ENCODE measurements at regions not wholly inside any gene's neighbourhood (a gene's known extent, or its start where the extent isn't known, plus 50 kb on each side); places are given as distances from the start of the nearest gene placed in this dataset.

DNA sequence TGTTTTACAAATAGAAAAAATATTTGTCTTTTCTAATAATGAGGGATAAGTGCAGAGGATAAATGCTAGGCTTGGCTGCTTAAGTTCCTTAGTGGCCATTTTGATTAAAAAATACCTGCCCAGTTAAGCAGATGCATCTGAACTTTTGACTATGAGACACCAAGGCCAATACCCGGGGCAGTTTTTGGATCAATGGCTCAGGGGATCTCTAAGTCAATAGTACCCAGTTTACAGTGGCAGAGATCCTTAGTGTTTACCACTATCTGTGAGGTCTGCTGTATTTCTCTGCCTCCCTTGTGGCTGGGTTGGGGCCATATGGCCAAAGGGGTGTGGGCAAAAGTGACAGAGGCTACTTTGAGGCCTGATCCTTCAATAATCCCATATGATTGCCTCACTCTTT lies 184.5 kb upstream of the MAST4 start:
- Histone ChIP-seq H3K27me3 (no peaks in the 10 kb centered on the region), H3K36me3 (no peaks in the 10 kb centered on the region), H3K27ac (no peak overlapping the region), H3K4me1 (ENCODE audit: low read depth) (no peaks in the 10 kb centered on the region), H3K4me3 (no peak overlapping the region), H3K9me3 (ENCODE audit: low read depth) (no peaks in the 10 kb centered on the region)
- DNase-seq (ENCODE audit: low read depth in 1 of 2, low spot score in 1 of 2): no peak
- TF ChIP-seq, protein P1, sequence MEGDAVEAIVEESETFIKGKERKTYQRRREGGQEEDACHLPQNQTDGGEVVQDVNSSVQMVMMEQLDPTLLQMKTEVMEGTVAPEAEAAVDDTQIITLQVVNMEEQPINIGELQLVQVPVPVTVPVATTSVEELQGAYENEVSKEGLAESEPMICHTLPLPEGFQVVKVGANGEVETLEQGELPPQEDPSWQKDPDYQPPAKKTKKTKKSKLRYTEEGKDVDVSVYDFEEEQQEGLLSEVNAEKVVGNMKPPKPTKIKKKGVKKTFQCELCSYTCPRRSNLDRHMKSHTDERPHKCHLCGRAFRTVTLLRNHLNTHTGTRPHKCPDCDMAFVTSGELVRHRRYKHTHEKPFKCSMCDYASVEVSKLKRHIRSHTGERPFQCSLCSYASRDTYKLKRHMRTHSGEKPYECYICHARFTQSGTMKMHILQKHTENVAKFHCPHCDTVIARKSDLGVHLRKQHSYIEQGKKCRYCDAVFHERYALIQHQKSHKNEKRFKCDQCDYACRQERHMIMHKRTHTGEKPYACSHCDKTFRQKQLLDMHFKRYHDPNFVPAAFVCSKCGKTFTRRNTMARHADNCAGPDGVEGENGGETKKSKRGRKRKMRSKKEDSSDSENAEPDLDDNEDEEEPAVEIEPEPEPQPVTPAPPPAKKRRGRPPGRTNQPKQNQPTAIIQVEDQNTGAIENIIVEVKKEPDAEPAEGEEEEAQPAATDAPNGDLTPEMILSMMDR (IDR thresholded peaks at IDR 0.05; ENCODE audit: low read depth, low read length): no peak

DNA sequence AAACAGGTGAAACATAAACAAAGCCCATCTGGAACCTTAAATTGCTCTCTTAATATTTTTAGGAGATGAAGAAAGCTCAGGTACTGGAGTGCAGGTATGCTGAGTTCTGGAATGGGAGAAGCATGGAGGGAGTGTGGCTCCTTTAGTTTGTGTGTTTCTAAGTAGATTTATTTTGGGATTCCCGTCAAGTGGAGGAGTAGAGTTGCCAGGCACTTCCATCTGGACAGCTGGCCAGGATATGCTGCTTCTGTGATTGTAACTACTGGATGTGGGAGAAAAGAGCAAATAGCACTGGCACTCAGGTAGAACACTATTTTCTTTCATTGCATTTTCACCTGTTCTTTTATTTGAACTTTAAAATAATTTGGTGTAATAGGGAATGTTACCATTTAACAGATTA lies 182.3 kb upstream of the MAST4 start:
- DNase-seq (ENCODE audit: low read depth in 1 of 2, low spot score in 1 of 2): no peak
- H3K27ac ChIP-seq: no peak overlapping the region
- TF ChIP-seq, protein P1 (IDR thresholded peaks at IDR 0.05; ENCODE audit: low read depth, low read length): no peak

DNA sequence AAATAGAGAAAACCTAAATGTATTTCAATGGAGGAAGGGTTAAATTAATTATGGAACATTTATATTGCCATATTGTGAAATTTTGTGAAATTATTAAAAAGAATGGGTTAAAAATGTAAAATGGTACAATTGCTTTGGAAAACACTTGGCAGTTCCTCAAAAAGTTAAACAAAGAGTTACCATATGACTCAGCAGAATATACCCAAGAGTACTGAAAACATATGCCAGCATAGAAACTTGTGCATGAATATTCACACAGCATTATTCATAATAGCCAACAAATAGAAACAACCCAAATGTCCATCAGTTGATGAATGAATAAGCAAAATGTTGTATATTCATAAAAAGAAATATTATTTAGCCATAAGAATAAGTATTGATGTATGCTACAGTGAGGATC lies 181.0 kb upstream of the MAST4 start:
- Histone ChIP-seq H3K27me3 (no peaks in the 10 kb centered on the region), H3K27ac (no peak overlapping the region), H3K4me3 (no peak overlapping the region), H3K4me1 (ENCODE audit: low read depth) (no peaks in the 10 kb centered on the region), H3K9me3 (ENCODE audit: low read depth) (no peaks in the 10 kb centered on the region), H3K36me3 (no peaks in the 10 kb centered on the region)
- TF ChIP-seq, protein P1 (IDR thresholded peaks at IDR 0.05; ENCODE audit: low read depth, low read length): no peak
- peak in 1 of 2 donors; percentile 68 for DNase-seq (ENCODE audit: low read depth in 1 of 2, low spot score in 1 of 2)

More for the DNA sequence above, 182.3 kb upstream of the MAST4 start:
- Histone ChIP-seq H3K4me1 (ENCODE audit: low read depth) (no peaks in the 10 kb centered on the region), H3K9me3 (ENCODE audit: low read depth) (no peaks in the 10 kb centered on the region), H3K36me3 (no peaks in the 10 kb centered on the region), H3K27me3 (no peaks in the 10 kb centered on the region), H3K4me3 (no peak overlapping the region)

DNA sequence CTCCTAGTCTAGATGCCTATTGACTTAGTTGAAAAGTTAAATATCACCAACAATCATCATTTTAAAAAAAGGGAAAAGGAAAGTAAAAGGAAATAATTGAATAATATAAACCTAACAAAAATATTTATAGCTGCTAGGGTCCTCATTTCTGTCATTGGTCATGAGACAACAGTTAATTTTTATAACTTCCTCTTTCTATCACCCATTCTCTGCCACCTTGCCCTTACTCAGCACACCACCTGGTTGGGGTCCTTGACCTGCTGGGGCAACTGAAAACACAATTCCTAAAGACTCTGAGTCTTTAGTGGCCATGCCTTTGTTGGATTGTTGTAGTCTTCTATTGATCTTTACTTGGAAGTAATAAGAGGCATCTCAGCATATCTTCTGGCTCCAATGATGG lies 179.5 kb upstream of the MAST4 start:
- H3K27ac ChIP-seq: no peak overlapping the region
- no peaks in the 10 kb centered on the region for H3K36me3 ChIP-seq
- TF ChIP-seq, protein P1 (IDR thresholded peaks at IDR 0.05; ENCODE audit: low read depth, low read length): no peak
- H3K27me3 ChIP-seq: no peaks in the 10 kb centered on the region
- DNase-seq (ENCODE audit: low read depth in 1 of 2, low spot score in 1 of 2): no peak
- H3K4me3 ChIP-seq: no peak overlapping the region
- H3K9me3 ChIP-seq (ENCODE audit: low read depth): no peaks in the 10 kb centered on the region
- H3K4me1 ChIP-seq (ENCODE audit: low read depth): no peaks in the 10 kb centered on the region

DNA sequence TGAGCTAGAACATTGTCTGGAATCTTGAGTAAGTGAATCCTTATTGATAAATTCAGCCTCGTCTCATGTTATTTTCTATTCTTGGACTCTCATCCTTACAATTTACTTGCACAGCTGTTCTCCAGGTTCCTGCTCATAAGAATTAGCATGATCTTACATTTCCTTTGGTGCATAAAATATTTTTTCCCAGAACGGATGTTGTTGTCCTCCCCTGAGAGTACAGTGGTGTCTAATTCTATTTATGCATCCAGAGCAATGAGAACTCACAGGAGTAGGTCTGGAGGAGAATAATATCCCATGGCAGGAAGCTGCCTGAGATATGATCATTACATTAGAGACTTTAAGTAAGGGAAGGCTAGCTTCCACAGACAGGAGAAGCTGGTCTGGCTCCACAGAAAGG lies 178.4 kb upstream of the MAST4 start:
- DNase-seq (ENCODE audit: low read depth in 1 of 2, low spot score in 1 of 2): peak in 1 of 2 donors; percentile 25
- TF ChIP-seq, protein P1 (IDR thresholded peaks at IDR 0.05; ENCODE audit: low read depth, low read length): no peak
- Histone ChIP-seq H3K27me3 (no peaks in the 10 kb centered on the region), H3K36me3 (no peaks in the 10 kb centered on the region), H3K9me3 (ENCODE audit: low read depth) (no peaks in the 10 kb centered on the region), H3K4me3 (no peak overlapping the region), H3K4me1 (ENCODE audit: low read depth) (no peaks in the 10 kb centered on the region), H3K27ac (no peak overlapping the region)

DNA sequence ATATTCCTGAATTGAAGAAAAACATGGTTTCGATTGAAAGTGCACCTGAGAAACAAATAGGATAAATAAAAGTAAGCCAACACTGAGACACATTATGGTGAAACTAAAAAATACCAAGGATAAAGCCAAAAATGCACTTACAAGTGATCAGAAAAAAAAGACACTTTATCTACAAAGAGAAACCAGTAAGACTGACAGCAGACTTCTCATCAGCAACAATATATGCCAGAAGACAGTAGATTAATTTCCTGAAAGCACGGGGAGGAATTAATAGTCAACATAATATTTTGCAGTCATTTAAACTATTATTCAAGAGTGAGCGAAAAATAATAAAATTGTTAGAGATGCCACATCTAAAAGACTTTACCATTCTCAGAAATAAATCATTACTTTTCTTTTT lies 172.7 kb upstream of the MAST4 start:
- H3K4me3 ChIP-seq: no peak overlapping the region
- peaks cover 2% of the 10 kb centered on the region for H3K27me3 ChIP-seq
- no peak for DNase-seq (ENCODE audit: low read depth in 1 of 2, low spot score in 1 of 2)
- no peaks in the 10 kb centered on the region for H3K4me1 ChIP-seq (ENCODE audit: low read depth)
- TF ChIP-seq, protein P1 (IDR thresholded peaks at IDR 0.05; ENCODE audit: low read depth, low read length): no peak
- no peaks in the 10 kb centered on the region for H3K9me3 ChIP-seq (ENCODE audit: low read depth)
- no peak overlapping the region for H3K27ac ChIP-seq
- no peaks in the 10 kb centered on the region for H3K36me3 ChIP-seq

All from cardiac muscle cell (in vitro differentiated cells and primary cell).